ENCODE measurements at regions not wholly inside any gene's neighbourhood (a gene's known extent, or its start where the extent isn't known, plus 50 kb on each side); places are given as distances from the start of the nearest gene placed in this dataset.
"Not testable (repeated sequence)": the region's sequence is repeated elsewhere in the genome, so short reads cannot be mapped to it uniquely, and the experiment has no call there.

- H3K36me3 ChIP-seq (ENCODE audit: insufficient read depth, low read length); BruUV-seq (replicated peaks); H3K4me2 ChIP-seq (ENCODE audit: low read length); H3K27ac ChIP-seq (ENCODE audit: low read depth, low read length, poor library complexity, severe bottlenecking); H3K4me1 ChIP-seq (ENCODE audit: insufficient read depth, low read length, poor library complexity, severe bottlenecking); H3K9me2 ChIP-seq (ENCODE audit: insufficient read depth, low read length); H2AFZ ChIP-seq (ENCODE audit: low read length); intact Hi-C loops (cut with micrococcal nuclease; ENCODE audit: unreplicated experiment); DNase-seq (ENCODE audit: low spot score); H3K4me3 ChIP-seq (ENCODE audit: low read depth, low read length, poor library complexity, severe bottlenecking); H3K79me2 ChIP-seq (ENCODE audit: insufficient read depth, low read depth, low read length); H3K9me3 ChIP-seq (ENCODE audit: low read length); H4K20me1 ChIP-seq (ENCODE audit: insufficient read depth, low read length); CTCF ChIA-PET (ENCODE audit: unreplicated experiment); POLR2A ChIA-PET: not testable (repeated sequence)
Measured at GRCh38 chr2:110384736-110385119, 87.9 kb downstream of the LIMS4 start.

GRCh38 chr2:110384109-110384735, 88.4 kb downstream of the LIMS4 start:
- H3K9me2 ChIP-seq (ENCODE audit: insufficient read depth, low read length); POLR2A ChIA-PET; BruUV-seq (replicated peaks); H4K20me1 ChIP-seq (ENCODE audit: insufficient read depth, low read length); H2AFZ ChIP-seq (ENCODE audit: low read length); H3K4me2 ChIP-seq (ENCODE audit: low read length); DNase-seq (ENCODE audit: low spot score); H3K36me3 ChIP-seq (ENCODE audit: insufficient read depth, low read length); H3K27ac ChIP-seq (ENCODE audit: low read depth, low read length, poor library complexity, severe bottlenecking); intact Hi-C loops (cut with micrococcal nuclease; ENCODE audit: unreplicated experiment); CTCF ChIA-PET (ENCODE audit: unreplicated experiment); H3K79me2 ChIP-seq (ENCODE audit: insufficient read depth, low read depth, low read length); H3K4me3 ChIP-seq (ENCODE audit: low read depth, low read length, poor library complexity, severe bottlenecking); H3K4me1 ChIP-seq (ENCODE audit: insufficient read depth, low read length, poor library complexity, severe bottlenecking); H3K9me3 ChIP-seq (ENCODE audit: low read length): not testable (repeated sequence)

- H4K20me1 ChIP-seq (ENCODE audit: insufficient read depth, low read length); intact Hi-C loops (cut with micrococcal nuclease; ENCODE audit: unreplicated experiment); H3K9me3 ChIP-seq (ENCODE audit: low read length); BruUV-seq (replicated peaks); H3K79me2 ChIP-seq (ENCODE audit: insufficient read depth, low read depth, low read length); DNase-seq (ENCODE audit: low spot score); H3K36me3 ChIP-seq (ENCODE audit: insufficient read depth, low read length); H3K27ac ChIP-seq (ENCODE audit: low read depth, low read length, poor library complexity, severe bottlenecking); H3K4me2 ChIP-seq (ENCODE audit: low read length); H3K4me3 ChIP-seq (ENCODE audit: low read depth, low read length, poor library complexity, severe bottlenecking); POLR2A ChIA-PET; H2AFZ ChIP-seq (ENCODE audit: low read length); H3K4me1 ChIP-seq (ENCODE audit: insufficient read depth, low read length, poor library complexity, severe bottlenecking); H3K9me2 ChIP-seq (ENCODE audit: insufficient read depth, low read length); CTCF ChIA-PET (ENCODE audit: unreplicated experiment): not testable (repeated sequence)
Measured at GRCh38 chr2:110383163-110384048, 89.2 kb downstream of the LIMS4 start.

GRCh38 chr2:110373519-110373918, 99.1 kb downstream of the LIMS4 start:
- intact Hi-C loops (cut with micrococcal nuclease; ENCODE audit: unreplicated experiment); H3K4me2 ChIP-seq (ENCODE audit: low read length); DNase-seq (ENCODE audit: low spot score); H2AFZ ChIP-seq (ENCODE audit: low read length); POLR2A ChIA-PET; CTCF ChIA-PET (ENCODE audit: unreplicated experiment); H3K36me3 ChIP-seq (ENCODE audit: insufficient read depth, low read length); H3K9me2 ChIP-seq (ENCODE audit: insufficient read depth, low read length); H3K27ac ChIP-seq (ENCODE audit: low read depth, low read length, poor library complexity, severe bottlenecking); H3K4me3 ChIP-seq (ENCODE audit: low read depth, low read length, poor library complexity, severe bottlenecking); H3K79me2 ChIP-seq (ENCODE audit: insufficient read depth, low read depth, low read length); BruUV-seq (replicated peaks); H3K9me3 ChIP-seq (ENCODE audit: low read length); H3K4me1 ChIP-seq (ENCODE audit: insufficient read depth, low read length, poor library complexity, severe bottlenecking); H4K20me1 ChIP-seq (ENCODE audit: insufficient read depth, low read length): not testable (repeated sequence)

GRCh38 chr2:110371633-110372032, 101.0 kb downstream of the LIMS4 start:
- H4K20me1 ChIP-seq (ENCODE audit: insufficient read depth, low read length); H3K4me1 ChIP-seq (ENCODE audit: insufficient read depth, low read length, poor library complexity, severe bottlenecking); POLR2A ChIA-PET; H3K27ac ChIP-seq (ENCODE audit: low read depth, low read length, poor library complexity, severe bottlenecking); H3K4me2 ChIP-seq (ENCODE audit: low read length); DNase-seq (ENCODE audit: low spot score); H3K36me3 ChIP-seq (ENCODE audit: insufficient read depth, low read length); H3K4me3 ChIP-seq (ENCODE audit: low read depth, low read length, poor library complexity, severe bottlenecking); CTCF ChIA-PET (ENCODE audit: unreplicated experiment); H3K9me3 ChIP-seq (ENCODE audit: low read length); H3K9me2 ChIP-seq (ENCODE audit: insufficient read depth, low read length); H2AFZ ChIP-seq (ENCODE audit: low read length); intact Hi-C loops (cut with micrococcal nuclease; ENCODE audit: unreplicated experiment); BruUV-seq (replicated peaks); H3K79me2 ChIP-seq (ENCODE audit: insufficient read depth, low read depth, low read length): not testable (repeated sequence)

- H2AFZ ChIP-seq (ENCODE audit: low read length); H3K79me2 ChIP-seq (ENCODE audit: insufficient read depth, low read depth, low read length); H3K9me3 ChIP-seq (ENCODE audit: low read length); H3K4me2 ChIP-seq (ENCODE audit: low read length); H3K36me3 ChIP-seq (ENCODE audit: insufficient read depth, low read length); POLR2A ChIA-PET; DNase-seq (ENCODE audit: low spot score); CTCF ChIA-PET (ENCODE audit: unreplicated experiment); H3K4me3 ChIP-seq (ENCODE audit: low read depth, low read length, poor library complexity, severe bottlenecking); BruUV-seq (replicated peaks); H3K4me1 ChIP-seq (ENCODE audit: insufficient read depth, low read length, poor library complexity, severe bottlenecking); H3K27ac ChIP-seq (ENCODE audit: low read depth, low read length, poor library complexity, severe bottlenecking); intact Hi-C loops (cut with micrococcal nuclease; ENCODE audit: unreplicated experiment); H3K9me2 ChIP-seq (ENCODE audit: insufficient read depth, low read length); H4K20me1 ChIP-seq (ENCODE audit: insufficient read depth, low read length): not testable (repeated sequence)
Measured at GRCh38 chr2:110357616-110358015, 115.0 kb downstream of the LIMS4 start.

Measured in OCI-LY7 (cell line).